HG02678 (cell line): ENCODE measurements at regions not wholly inside any gene's neighbourhood (a gene's known extent, or its start where the extent isn't known, plus 50 kb on each side); places are given as distances from the start of the nearest gene placed in this dataset.
"Not testable (repeated sequence)": the region's sequence is repeated elsewhere in the genome, so short reads cannot be mapped to it uniquely, and the experiment has no call there.

Experiments used
- ATAC-seq: cut with Tn5 transposase; IDR thresholded peaks from one replicate; pipeline ENCODE4 v1.9.1; 2021; ENCODE audit warnings: mild to moderate bottlenecking, moderate library complexity; ENCODE audit not compliant: unreplicated experiment

DNA sequence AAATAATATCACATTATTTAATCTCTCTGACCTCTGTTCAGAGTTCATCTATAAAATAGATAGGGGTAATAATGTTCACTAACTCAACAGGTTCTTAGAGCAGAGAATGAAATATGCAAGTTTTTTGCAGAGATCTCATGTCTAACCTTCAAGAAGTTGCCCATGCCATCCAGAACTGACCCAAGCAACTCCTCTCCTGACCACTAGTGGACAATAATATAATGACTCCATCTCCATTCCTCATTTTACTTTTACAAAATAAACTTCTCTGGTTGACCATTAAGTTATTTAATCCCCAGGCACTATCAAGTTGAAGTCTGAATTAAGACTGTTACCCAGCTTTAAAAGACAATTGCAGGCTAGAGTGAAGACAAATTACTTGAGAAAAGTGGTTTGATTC, 382.6 kb downstream of the KCNA4 start:
- ATAC-seq: no peak

DNA sequence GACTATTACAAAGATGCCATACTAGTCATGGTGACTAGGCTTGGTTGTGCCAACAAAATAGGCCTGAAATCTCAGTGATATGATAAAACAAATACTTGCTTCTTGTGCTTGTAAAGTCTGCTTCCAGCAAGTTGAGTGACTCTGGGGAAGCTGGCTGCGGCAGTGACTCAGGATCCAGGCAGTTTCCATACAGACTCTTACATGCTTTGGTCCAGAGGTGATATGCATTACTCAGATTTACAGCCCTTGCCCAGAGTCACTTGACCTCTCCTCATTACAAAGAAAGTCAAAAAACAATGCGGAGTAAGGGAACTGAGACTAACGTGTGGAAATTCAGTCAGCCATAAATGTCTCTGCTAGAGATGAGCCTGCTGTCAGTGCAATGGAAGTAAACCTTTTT, 387.5 kb downstream of the KCNA4 start:
- no peak for ATAC-seq

DNA sequence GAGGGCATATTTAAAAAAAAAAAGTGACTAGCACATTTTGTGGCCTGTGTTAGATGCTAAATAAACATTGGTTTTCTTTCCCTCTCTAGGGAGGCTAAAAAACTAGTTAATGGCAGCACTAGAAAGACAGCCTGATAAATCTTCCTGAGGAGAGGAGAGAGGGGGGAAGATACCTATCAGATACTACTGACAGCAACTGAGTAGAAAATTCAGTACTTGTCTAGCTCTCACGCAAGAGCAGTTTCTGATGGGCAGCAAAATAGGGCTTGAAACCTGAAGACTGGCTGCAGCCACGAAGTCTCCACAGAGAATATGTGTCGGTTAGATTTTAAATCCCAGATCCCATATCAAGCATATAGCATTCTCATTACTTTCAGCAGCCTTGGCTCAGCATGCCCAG, 388.2 kb downstream of the KCNA4 start:
- ATAC-seq: no peak

GRCh38 chr11:29627541-29627940, 389.3 kb downstream of the KCNA4 start:
- ATAC-seq: no peak

- ATAC-seq: no peak
Observed at GRCh38 chr11:29623144-29623722, 393.6 kb downstream of the KCNA4 start.

DNA sequence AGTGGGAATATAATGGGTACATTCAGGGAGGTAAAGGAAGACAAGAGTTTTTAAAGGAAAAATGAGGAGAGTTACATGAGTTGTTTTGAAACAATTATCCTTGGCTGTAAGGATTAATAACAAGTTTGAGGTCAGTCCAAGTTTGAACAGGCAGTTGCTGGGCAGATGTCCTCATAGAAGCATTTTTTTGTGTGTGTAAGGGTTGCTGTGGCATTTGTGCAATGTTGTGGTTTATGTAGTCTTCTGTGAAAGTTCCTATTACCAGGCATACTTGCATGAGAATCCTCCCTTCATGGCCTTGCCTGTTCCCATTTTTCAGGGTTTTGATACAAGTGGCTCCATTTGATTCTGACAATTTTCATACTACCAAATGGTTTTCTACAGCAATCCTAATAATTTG, 400.2 kb downstream of the KCNA4 start:
- no peak for ATAC-seq

DNA sequence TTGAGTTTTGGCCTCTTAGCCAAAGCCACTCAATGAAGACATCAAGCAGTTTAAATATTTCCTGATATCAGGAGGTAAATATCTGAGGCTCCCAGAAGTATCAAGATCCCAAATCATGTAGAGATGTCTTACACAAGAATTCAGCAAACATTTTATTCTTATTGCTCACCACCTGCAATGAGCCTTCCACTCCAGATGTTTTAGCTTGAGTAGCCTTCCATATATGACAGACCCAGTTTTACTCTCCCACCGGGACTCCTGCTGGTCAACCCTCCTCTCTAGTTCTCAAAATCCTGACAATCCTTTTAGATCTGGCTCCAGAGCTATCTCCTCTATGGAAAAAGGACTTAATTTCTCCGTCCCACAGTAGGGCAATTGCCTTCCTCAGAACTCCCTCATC, 404.4 kb downstream of the KCNA4 start:
- no peak for ATAC-seq

GRCh38 chr11:29606330-29607031, 410.3 kb downstream of the KCNA4 start:
- no peak for ATAC-seq

DNA sequence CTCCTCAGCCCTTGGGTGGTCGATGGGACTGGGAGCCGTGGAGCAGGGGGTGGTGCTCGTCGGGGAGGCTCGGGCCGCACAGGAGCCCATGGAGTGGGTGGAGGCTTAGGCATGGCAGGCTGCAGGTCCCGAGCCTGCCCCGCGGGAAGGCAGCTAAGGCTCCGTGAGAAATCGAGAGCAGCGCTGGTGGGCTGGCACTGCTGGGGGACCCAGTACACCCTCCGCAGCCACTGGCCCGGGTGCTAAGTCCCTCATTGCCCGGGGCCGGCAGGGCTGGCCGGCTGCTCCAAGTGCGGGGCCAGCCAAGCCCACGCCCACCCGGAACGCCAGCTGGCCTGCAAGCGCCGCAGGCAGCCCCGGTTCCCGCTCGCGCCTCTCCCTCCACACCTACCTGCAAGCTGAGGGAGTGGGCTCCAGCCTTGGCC, 416.7 kb downstream of the KCNA4 start:
- not testable (repeated sequence) for ATAC-seq

DNA sequence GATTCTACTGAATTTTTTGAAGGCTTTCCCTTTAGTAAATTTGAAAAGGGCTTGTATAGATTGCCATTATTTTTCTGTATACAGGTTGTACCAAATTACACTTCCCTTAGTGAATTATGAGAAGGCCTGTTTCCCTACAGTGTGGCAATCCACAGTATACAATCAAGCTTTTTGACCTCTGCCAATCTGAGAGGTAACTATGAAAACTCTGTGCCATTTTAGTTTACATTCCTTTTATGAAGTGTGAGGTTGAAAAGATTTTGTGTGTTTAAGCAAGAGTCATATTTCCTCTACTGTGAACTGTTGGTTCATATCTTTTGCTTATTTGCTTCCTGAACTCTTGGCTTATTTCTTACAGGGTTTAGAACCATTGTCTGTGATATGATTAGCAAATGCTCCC, 432.5 kb downstream of the KCNA4 start:
- no peak for ATAC-seq

DNA sequence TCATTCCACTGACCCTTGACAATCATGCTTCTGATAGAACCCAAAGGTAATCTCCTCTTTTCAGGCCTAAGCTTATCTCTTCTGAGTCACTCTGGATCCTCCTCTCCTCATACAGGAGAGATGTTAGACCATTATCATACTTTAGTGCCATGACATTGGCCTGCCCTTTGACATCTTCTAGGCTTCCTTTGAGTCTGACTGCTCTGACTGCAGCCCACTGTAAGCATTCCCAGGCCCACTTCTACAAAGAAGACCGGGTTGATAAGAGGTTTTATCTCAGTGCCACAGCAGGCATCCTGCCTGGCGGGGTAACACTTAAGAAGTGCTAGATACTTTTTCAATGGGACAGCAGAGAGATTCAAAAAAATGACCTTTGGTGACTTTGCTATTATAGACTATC, 438.0 kb downstream of the KCNA4 start:
- no peak for ATAC-seq

DNA sequence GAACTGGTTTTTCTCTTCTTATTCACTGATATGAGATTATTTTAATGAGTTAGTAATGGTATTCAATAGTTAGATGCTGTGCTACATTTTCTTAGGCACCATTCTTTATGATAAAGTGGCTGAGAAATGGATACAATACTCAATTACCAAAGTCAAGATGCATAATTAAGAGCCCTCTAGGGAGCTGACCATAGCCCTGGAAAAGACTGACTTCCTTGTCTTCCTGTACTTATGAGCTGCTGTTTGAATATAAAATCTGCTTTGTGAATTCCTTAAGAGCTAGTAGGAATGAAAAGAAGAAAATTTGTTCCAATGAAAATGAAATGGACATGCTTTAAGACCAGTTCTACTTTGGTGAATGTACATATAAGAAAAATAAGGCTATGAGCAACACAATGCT, 452.3 kb downstream of the KCNA4 start:
- ATAC-seq: no peak

DNA sequence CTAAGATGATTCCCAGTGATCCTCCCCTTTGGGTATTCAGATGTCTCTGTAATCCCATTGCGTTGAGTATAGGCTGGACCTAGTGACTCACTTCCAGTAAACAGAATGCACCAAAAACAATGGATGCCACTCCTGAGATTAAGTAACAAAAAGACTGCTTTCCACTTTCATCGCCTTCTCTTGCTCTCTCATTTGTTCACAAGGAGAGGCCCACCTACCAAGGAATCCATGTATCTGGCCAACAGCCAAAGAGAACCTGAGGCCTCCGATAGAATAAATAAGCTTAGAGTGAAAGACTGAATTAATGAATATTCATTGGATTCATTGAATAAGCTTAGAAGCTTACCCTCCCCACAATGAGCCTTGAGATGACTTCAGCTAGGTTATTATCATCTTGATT, 454.6 kb downstream of the KCNA4 start:
- ATAC-seq: no peak

DNA sequence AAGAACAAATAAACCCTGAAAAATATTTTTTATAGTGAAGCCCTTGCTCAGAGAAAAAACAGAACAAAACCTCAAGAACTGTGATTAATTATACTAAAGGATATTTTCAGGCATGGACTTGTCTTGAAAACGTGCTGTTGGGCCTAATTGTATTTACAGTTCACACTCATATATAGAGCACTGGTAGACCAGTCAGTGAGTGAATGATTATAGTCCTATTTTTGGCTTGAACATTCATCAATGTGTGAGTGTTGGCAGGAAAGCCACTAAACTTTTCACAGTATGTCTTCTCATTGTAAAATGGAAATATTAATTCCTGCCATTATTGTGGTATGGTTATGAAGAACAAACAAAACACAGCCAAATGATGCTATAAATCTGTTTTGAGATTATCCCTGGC, 462.8 kb downstream of the KCNA4 start:
- ATAC-seq: no peak

- ATAC-seq: no peak
Observed at GRCh38 chr11:29538339-29539036, 478.3 kb downstream of the KCNA4 start.

GRCh38 chr11:29534836-29535235, 482.0 kb downstream of the KCNA4 start:
- ATAC-seq: no peak

DNA sequence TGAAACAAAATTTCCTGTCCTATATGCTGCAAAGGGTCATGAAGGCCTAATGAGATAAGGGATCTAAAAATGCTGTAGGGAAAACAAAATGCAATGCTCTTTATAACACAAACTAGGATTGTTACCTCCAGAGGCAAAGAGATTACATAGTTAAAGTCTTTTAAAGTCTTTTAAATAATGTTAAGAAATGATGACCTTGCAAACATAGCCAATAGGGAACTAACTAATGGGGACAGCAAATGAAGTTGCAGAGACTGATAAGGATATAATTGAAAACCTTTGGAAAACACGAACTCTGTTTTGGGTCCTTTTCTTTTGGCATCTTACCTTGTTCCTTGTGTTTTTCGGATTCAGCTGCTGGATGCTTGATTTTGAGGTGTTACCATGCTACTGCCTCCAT, 485.9 kb downstream of the KCNA4 start:
- no peak for ATAC-seq

DNA sequence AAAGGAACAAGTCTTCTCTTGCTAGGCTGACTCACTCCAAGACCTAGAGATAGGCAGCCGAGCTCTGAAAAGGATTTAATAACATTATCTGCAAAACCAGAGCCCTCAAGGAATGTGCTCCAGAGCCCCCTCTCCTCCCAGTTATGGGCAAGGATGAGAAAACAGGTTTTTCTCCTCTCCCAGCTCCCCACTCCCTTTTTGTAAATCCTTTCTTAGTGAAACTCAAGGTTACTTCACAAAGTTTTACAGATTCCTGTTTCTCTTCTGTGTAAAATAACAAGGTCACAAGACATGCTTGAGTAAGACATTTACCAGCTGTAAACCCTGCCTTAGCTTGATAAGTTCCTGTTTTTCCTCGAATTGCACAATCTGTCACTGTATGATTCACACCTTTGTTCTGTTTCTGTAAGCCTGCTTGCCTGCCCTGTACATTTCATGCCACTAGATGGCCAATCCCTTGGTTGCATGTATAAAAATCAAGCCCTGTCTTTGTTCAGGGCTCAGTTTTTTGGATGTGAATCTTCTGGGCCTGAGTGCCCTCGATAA, 489.4 kb downstream of the KCNA4 start:
- no peak for ATAC-seq

DNA sequence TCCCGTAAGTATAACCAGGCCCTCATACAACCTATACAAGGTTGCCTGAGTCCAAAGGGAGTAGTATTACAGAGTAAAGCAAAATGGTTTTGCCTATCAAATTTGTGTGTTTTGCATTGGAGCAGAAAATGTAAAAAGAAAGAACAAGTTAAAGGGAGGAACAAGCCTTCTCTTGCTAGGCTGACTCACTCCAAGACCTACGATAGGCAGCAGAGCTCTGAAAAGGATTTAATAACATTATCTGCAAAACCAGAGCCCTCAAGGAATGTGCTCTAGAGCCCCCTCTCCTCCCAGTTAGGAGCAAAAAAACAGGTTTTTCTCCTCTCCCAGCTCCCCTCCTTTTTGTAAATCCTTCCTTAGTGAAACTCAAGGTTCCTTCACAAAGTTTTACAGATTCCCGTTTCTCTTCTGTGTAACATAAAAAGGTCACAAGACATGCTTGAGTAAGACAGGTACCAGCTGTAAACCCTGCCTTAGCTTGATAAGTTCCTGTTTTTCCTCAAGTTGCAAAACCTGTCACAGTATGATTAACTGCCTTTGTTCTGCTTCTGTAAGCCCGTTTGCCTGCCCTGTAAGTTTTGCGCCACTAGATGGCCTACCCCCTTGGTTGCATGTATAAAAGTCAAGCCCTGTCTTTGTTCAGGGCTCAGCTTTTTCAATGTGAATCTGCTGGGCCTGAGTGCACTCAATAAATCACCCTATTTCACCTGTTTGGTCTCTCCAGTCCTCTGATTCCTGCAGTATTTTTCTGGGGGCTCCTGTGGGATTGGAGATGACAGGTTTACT, 498.2 kb downstream of the KCNA4 start:
- no peak for ATAC-seq

DNA sequence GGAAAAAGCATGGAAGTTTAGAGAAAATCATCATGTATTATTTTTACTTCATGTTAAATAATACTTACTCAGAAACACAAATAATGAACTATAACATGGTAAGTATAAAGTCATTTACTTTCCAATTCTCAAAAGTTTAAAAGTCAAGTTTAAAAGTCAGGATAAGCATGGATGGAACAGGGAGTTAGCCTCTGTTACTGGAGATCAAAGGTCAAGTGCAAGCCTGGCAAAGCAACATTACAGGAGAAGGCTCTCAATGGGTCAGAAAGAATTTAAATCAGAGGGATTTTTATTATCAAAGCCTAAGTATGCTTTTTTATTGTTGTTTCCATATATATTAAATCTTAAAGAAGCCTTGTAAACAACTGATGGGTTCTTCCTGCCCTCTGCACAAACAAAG, 505.4 kb downstream of the KCNA4 start:
- ATAC-seq: no peak

DNA sequence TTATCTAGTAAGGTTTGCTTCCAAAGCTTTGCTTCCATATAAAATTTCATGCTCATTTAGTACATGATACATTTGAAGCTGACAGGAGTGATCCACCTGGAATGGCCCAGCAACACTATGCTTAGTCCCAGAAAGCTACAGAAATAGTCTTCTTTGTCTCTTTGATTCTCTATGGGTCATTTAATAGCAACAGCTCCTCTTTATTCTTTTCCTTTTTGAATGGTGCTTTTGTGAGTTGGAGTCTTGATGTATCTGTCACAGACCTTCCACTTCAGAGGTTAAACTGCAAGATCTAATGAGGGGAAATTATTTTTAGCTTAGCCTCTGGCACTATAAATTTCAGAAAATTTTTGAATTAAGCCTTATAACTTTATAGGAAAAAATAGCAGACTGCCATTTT, 509.5 kb downstream of the KCNA4 start:
- no peak for ATAC-seq
